WERI-Rb-1 (cell line): ENCODE measurements at regions not wholly inside any gene's neighbourhood (a gene's known extent, or its start where the extent isn't known, plus 50 kb on each side); places are given as distances from the start of the nearest gene placed in this dataset.

Source experiments
- DNase-seq: peaks from one replicate; pipeline ENCODE4 v3.0.0-alpha.2; 2020
- H3K27ac ChIP-seq: fragments of 250-450 bp; sonication (Bioruptor Pico); 2 replicates; pipeline ENCODE4 v1.5.1; 2020; ENCODE audit warnings: mild to moderate bottlenecking, moderate library complexity
- H3K27me3 ChIP-seq: fragments of 250-450 bp; sonication (Bioruptor Pico); 2 replicates; pipeline ENCODE4 v1.5.1; 2021; ENCODE audit warnings: mild to moderate bottlenecking, low read depth, moderate library complexity; ENCODE audit not compliant: insufficient read depth, severe bottlenecking
- H3K36me3 ChIP-seq: fragments of 250-450 bp; sonication (Bioruptor Pico); 2 replicates; pipeline ENCODE4 v1.5.1; 2020; ENCODE audit warnings: mild to moderate bottlenecking, moderate library complexity
- H3K4me3 ChIP-seq: 2 replicates; pipeline ENCODE4 v1.5.1; 2011; ENCODE audit warnings: low read depth, mild to moderate bottlenecking, control low read depth, low read length
- H3K9me3 ChIP-seq: fragments of 250-450 bp; sonication (Bioruptor Pico); 2 replicates; pipeline ENCODE4 v1.5.1; 2021; ENCODE audit warnings: mild to moderate bottlenecking, moderate library complexity; ENCODE audit not compliant: severe bottlenecking
- TF ChIP-seq, protein P1 (sequence below): IDR thresholded peaks from 2 replicates; pipeline ENCODE4 v1.5.1; 2011; ENCODE audit warnings: low read depth, mild to moderate bottlenecking, control low read depth, inconsistent platforms, low read length

DNA sequence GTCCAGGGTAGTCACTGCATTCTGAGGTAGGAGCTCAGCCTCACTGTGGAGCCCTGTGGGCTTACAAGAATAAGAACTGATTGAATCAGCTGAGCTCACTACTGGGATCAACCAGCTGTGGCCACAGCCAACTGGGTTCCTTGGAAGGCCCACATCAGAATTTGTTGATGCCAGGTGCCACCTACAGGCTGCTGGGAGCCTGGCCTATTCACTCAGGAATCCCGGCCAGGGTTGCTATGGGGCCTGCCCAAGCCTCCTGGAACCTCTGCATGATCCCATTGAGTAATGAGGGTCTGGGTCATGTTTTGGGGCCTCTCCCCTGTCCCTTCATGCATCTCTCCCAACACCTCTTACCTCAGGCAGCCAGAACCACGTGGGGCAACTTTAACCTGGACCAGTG, 53.9 kb upstream of the KIAA1210 start:
- no peak for DNase-seq
- Histone ChIP-seq H3K4me3 (no peak overlapping the region), H3K27me3 (peaks cover 23% of the 10 kb centered on the region), H3K36me3 (no peaks in the 10 kb centered on the region), H3K27ac (no peak overlapping the region), H3K9me3 (no peaks in the 10 kb centered on the region)
- TF ChIP-seq, protein P1, sequence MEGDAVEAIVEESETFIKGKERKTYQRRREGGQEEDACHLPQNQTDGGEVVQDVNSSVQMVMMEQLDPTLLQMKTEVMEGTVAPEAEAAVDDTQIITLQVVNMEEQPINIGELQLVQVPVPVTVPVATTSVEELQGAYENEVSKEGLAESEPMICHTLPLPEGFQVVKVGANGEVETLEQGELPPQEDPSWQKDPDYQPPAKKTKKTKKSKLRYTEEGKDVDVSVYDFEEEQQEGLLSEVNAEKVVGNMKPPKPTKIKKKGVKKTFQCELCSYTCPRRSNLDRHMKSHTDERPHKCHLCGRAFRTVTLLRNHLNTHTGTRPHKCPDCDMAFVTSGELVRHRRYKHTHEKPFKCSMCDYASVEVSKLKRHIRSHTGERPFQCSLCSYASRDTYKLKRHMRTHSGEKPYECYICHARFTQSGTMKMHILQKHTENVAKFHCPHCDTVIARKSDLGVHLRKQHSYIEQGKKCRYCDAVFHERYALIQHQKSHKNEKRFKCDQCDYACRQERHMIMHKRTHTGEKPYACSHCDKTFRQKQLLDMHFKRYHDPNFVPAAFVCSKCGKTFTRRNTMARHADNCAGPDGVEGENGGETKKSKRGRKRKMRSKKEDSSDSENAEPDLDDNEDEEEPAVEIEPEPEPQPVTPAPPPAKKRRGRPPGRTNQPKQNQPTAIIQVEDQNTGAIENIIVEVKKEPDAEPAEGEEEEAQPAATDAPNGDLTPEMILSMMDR, result peak; percentile 34; the same call in 1 of the 2 replicates

DNA sequence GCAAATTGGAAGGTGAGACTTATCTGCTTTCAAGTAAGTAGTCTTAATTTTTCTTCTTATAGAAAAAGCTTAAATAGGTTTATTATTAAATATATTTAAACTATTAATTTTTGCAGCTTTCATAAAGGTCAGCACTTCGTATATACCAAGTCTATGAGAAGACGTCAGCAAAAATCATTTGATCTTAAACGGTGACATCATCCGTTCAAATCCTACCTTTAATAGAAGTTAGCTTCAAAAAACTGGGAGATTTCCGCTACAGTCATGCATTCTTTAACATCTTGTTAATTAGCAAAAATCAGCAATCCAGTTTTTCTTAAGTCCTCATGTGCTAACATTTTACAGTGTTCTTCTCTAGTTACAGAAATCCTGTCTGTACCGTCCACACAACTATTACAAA, 49.9 kb upstream of the PGRMC1 start:
- H3K9me3 ChIP-seq, result no peaks in the 10 kb centered on the region
- TF ChIP-seq, protein P1, result no peak
- no peak overlapping the region for H3K27ac ChIP-seq
- H3K4me3 ChIP-seq, result no peak overlapping the region
- no peak for DNase-seq
- peaks cover 16% of the 10 kb centered on the region for H3K27me3 ChIP-seq
- H3K36me3 ChIP-seq, result no peaks in the 10 kb centered on the region
